Suprapubic skin (tissue), 4 donors: ENCODE measurements at regions not wholly inside any gene's neighbourhood (a gene's known extent, or its start where the extent isn't known, plus 50 kb on each side); places are given as distances from the start of the nearest gene placed in this dataset.

ENCODE experiments used
- DNase-seq, 2 donors: peaks; one replicate each; pipeline ENCODE4 v3.0.0-alpha.2; 2019; ENCODE audit warnings: low spot score in 2 of 2
- H3K27ac ChIP-seq: fragments of 200-600 bp; sonication (generic); one replicate; pipeline ENCODE4 v1.5.1; 2019
- H3K27me3 ChIP-seq: fragments of 200-600 bp; sonication (generic); one replicate; pipeline ENCODE4 v1.5.1; 2019
- H3K36me3 ChIP-seq: fragments of 200-600 bp; sonication (generic); one replicate; pipeline ENCODE4 v1.5.1; 2019
- H3K4me1 ChIP-seq: fragments of 200-600 bp; sonication (generic); one replicate; pipeline ENCODE4 v1.5.1; 2019
- H3K4me3 ChIP-seq: fragments of 200-600 bp; sonication (generic); one replicate; pipeline ENCODE4 v1.5.1; 2019; ENCODE audit warnings: mild to moderate bottlenecking
- H3K9me3 ChIP-seq: fragments of 200-600 bp; sonication (generic); one replicate; pipeline ENCODE4 v1.5.1; 2019
- EP300 ChIP-seq: sonication (generic); formaldehyde crosslinking; IDR thresholded peaks from one replicate; pipeline ENCODE4 v1.6.1; 2017; ENCODE audit warnings: antibody characterized with exemption
- POLR2A ChIP-seq, 2 donors: fragments of 450-650 bp; IDR thresholded peaks; one replicate each; pipeline ENCODE4 v1.6.1; 2017; ENCODE audit warnings: antibody characterized with exemption in 2 of 2, mild to moderate bottlenecking in 2 of 2, moderate library complexity in 2 of 2
- POLR2AphosphoS5 ChIP-seq, 3 donors: sonication (generic); formaldehyde crosslinking; IDR thresholded peaks; one replicate each; pipeline ENCODE4 v1.6.1; 2017; ENCODE audit warnings: antibody characterized with exemption in 3 of 3
- WGBS: methylation state at CpG from one replicate; pipeline ENCODE4 v1.1.5; 2018; 5-methylcytosine and 5-hydroxymethylcytosine counted together
- TF ChIP-seq, protein P1 (sequence below), 2 donors: fragments of 200-600 bp in 1 of 2; fragments of 450-650 bp in 1 of 2; sonication (generic) in 1 of 2; IDR thresholded peaks; one replicate each; pipeline ENCODE4 v1.5.1; 2016 to 2019; ENCODE audit warnings: antibody characterized with exemption in 2 of 2, mild to moderate bottlenecking in 1 of 2, moderate library complexity in 1 of 2

GRCh38 chr11:37072538-37073055 is 474.6 kb upstream of the RAG2 start:
- Histone ChIP-seq H3K9me3 (no peaks in the 10 kb centered on the region), H3K27ac (no peak overlapping the region), H3K27me3 (no peaks in the 10 kb centered on the region), H3K36me3 (no peaks in the 10 kb centered on the region), H3K4me3 (no peak overlapping the region), H3K4me1 (no peaks in the 10 kb centered on the region)
- no peak for TF ChIP-seq POLR2AphosphoS5 (IDR thresholded peaks at IDR 0.05)
- TF ChIP-seq, protein P1, sequence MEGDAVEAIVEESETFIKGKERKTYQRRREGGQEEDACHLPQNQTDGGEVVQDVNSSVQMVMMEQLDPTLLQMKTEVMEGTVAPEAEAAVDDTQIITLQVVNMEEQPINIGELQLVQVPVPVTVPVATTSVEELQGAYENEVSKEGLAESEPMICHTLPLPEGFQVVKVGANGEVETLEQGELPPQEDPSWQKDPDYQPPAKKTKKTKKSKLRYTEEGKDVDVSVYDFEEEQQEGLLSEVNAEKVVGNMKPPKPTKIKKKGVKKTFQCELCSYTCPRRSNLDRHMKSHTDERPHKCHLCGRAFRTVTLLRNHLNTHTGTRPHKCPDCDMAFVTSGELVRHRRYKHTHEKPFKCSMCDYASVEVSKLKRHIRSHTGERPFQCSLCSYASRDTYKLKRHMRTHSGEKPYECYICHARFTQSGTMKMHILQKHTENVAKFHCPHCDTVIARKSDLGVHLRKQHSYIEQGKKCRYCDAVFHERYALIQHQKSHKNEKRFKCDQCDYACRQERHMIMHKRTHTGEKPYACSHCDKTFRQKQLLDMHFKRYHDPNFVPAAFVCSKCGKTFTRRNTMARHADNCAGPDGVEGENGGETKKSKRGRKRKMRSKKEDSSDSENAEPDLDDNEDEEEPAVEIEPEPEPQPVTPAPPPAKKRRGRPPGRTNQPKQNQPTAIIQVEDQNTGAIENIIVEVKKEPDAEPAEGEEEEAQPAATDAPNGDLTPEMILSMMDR (IDR thresholded peaks at IDR 0.05) = no peak
- TF ChIP-seq POLR2A (IDR thresholded peaks at IDR 0.05) = no peak
- no peak for TF ChIP-seq EP300
- WGBS = 50% methylated on average over 1 of the region's 1 CpG
- DNase-seq = no peak

GRCh38 chr11:37050311-37050710 is 452.3 kb upstream of the RAG2 start:
- no peak for TF ChIP-seq EP300
- no peak for TF ChIP-seq POLR2A (IDR thresholded peaks at IDR 0.05)
- TF ChIP-seq, protein P1 (IDR thresholded peaks at IDR 0.05) = no peak
- no peak for TF ChIP-seq POLR2AphosphoS5 (IDR thresholded peaks at IDR 0.05)
- H3K4me3 ChIP-seq = no peak overlapping the region

DNA sequence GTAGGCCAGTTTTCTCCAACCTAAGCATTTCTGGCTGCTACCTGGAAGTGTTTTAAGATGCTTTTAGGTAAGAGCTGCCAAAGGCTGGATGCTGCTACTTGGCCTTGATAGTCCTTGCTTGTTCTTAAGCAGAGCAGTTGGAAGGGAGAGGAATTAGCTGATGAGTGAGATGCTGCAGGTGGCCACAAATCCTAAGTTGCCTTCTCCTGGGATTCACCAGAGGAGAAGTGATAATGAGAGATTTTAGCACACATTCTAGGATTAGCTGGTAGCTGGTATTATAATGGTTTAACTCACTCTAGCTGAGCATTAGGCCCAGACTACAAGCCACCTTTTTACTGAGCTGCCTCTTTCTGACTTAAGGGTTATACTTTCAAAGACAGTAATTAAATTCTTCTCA is 442.9 kb upstream of the RAG2 start:
- Histone ChIP-seq H3K4me3 (no peak overlapping the region), H3K27me3 (no peaks in the 10 kb centered on the region), H3K36me3 (no peaks in the 10 kb centered on the region), H3K27ac (no peak overlapping the region), H3K4me1 (no peaks in the 10 kb centered on the region), H3K9me3 (no peaks in the 10 kb centered on the region)
- no peak for DNase-seq
- TF ChIP-seq, protein P1 (IDR thresholded peaks at IDR 0.05) = no peak
- TF ChIP-seq EP300 (no peak), POLR2A (IDR thresholded peaks at IDR 0.05) (no peak), POLR2AphosphoS5 (IDR thresholded peaks at IDR 0.05) (no peak)

More at GRCh38 chr11:37050311-37050710, 452.3 kb upstream of the RAG2 start:
- DNase-seq = no peak
- Histone ChIP-seq H3K27me3 (no peaks in the 10 kb centered on the region), H3K36me3 (no peaks in the 10 kb centered on the region), H3K4me1 (no peaks in the 10 kb centered on the region), H3K9me3 (no peaks in the 10 kb centered on the region), H3K27ac (no peak overlapping the region)

DNA sequence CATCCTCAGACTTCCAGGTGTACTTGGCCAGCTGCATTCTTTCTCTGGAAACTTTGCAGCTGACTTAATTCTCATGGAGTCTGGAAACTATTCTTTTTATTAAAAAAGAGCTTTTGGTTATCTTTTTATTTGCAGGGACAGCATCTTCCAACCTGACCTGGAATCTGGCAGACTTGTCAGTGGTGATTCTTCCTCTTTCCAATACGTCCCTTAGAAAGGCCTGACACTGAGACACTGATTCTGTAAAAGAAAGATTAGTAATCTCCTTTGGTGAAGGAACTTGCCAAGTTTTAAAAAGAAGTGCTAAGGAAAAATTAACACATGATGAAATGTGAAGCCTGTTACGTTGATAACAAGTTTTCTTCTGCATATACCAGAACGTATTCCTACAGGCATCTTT is 440.9 kb upstream of the RAG2 start:
- Histone ChIP-seq H3K4me1 (no peaks in the 10 kb centered on the region), H3K27me3 (no peaks in the 10 kb centered on the region), H3K36me3 (no peaks in the 10 kb centered on the region), H3K27ac (no peak overlapping the region), H3K9me3 (no peaks in the 10 kb centered on the region), H3K4me3 (no peak overlapping the region)
- DNase-seq = no peak
- TF ChIP-seq, protein P1 (IDR thresholded peaks at IDR 0.05) = no peak
- TF ChIP-seq POLR2AphosphoS5 (IDR thresholded peaks at IDR 0.05) (no peak), EP300 (no peak)
- 70% methylated on average over 3 of the region's 3 CpGs for WGBS

DNA sequence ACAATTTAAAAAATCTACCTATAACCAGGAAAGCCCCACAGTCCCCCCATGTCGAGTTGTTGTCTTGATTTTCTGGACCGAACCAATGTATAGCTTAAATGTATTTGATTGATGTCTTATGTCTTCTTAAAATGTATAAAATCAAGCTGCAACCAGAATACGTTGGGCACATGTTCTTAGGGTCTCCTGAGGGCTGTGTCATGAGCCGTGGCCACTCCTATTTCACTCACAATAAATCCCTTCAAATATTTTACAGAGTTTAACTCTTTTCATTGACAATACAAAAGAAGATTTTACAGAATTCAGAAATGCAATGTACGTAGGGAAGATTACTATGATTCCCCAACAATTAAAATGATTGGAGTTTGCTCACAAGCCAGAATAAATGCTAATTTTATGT is 428.7 kb upstream of the RAG2 start:
- Histone ChIP-seq H3K9me3 (no peaks in the 10 kb centered on the region), H3K4me3 (no peak overlapping the region), H3K36me3 (no peaks in the 10 kb centered on the region), H3K4me1 (no peaks in the 10 kb centered on the region), H3K27me3 (no peaks in the 10 kb centered on the region), H3K27ac (no peak overlapping the region)
- DNase-seq = no peak
- TF ChIP-seq EP300 = no peak
- no peak for TF ChIP-seq POLR2A (IDR thresholded peaks at IDR 0.05)
- TF ChIP-seq POLR2AphosphoS5 (IDR thresholded peaks at IDR 0.05) = no peak
- TF ChIP-seq, protein P1 (IDR thresholded peaks at IDR 0.05) = no peak
- WGBS = 41% methylated on average over 5 of the region's 5 CpGs
